Progenitor cell of endocrine pancreas (in vitro differentiated cells): ENCODE measurements at regions not wholly inside any gene's neighbourhood (a gene's known extent, or its start where the extent isn't known, plus 50 kb on each side); places are given as distances from the start of the nearest gene placed in this dataset.
"Not testable (repeated sequence)": the region's sequence is repeated elsewhere in the genome, so short reads cannot be mapped to it uniquely, and the experiment has no call there.

ENCODE experiments used
- DNase-seq: peaks from one replicate; pipeline ENCODE4 v3.0.0; 2021; ENCODE audit warnings: low spot score; ENCODE audit not compliant: unreplicated experiment
- H3K27ac Mint-ChIP-seq: 2 replicates; pipeline ENCODE4 v1.8.0; 2021; ENCODE audit warnings: mild to moderate bottlenecking, moderate library complexity, mixed read lengths
- H3K27me3 Mint-ChIP-seq: 2 replicates; pipeline ENCODE4 v1.8.0; 2021; ENCODE audit warnings: mixed read lengths
- H3K36me3 Mint-ChIP-seq: 2 replicates; pipeline ENCODE4 v1.8.0; 2022; ENCODE audit warnings: mixed read lengths; ENCODE audit not compliant: insufficient read depth
- H3K4me1 Mint-ChIP-seq: 2 replicates; pipeline ENCODE4 v1.8.0; 2021; ENCODE audit warnings: low read depth, mixed read lengths
- H3K4me3 Mint-ChIP-seq: 2 replicates; pipeline ENCODE4 v1.8.0; 2021; ENCODE audit warnings: low read depth, mild to moderate bottlenecking, moderate library complexity, mixed read lengths
- H3K9me3 Mint-ChIP-seq: 2 replicates; pipeline ENCODE4 v1.8.0; 2021; ENCODE audit warnings: low read depth, mixed read lengths
- TF ChIP-seq, protein P1 (sequence below): fragments of 200-600 bp; sonication (generic); IDR thresholded peaks from one replicate; pipeline ENCODE4 v1.5.0; 2021; ENCODE audit warnings: antibody characterized with exemption, mild to moderate bottlenecking; ENCODE audit not compliant: unreplicated experiment

- no peaks in the 10 kb centered on the region for H3K27me3 Mint-ChIP-seq
- H3K27ac Mint-ChIP-seq, result no peak overlapping the region
- H3K4me1 Mint-ChIP-seq, result peaks cover 68% of the 10 kb centered on the region
- H3K9me3 Mint-ChIP-seq, result no peaks in the 10 kb centered on the region
- no peak overlapping the region for H3K4me3 Mint-ChIP-seq
- DNase-seq, result no peak
- TF ChIP-seq, protein P1, sequence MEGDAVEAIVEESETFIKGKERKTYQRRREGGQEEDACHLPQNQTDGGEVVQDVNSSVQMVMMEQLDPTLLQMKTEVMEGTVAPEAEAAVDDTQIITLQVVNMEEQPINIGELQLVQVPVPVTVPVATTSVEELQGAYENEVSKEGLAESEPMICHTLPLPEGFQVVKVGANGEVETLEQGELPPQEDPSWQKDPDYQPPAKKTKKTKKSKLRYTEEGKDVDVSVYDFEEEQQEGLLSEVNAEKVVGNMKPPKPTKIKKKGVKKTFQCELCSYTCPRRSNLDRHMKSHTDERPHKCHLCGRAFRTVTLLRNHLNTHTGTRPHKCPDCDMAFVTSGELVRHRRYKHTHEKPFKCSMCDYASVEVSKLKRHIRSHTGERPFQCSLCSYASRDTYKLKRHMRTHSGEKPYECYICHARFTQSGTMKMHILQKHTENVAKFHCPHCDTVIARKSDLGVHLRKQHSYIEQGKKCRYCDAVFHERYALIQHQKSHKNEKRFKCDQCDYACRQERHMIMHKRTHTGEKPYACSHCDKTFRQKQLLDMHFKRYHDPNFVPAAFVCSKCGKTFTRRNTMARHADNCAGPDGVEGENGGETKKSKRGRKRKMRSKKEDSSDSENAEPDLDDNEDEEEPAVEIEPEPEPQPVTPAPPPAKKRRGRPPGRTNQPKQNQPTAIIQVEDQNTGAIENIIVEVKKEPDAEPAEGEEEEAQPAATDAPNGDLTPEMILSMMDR, result no peak
- H3K36me3 Mint-ChIP-seq, result no peaks in the 10 kb centered on the region
These were observed 87.0 kb upstream of the DST start for GRCh38 chr6:56729719-56730118.

GRCh38 chr6:56729166-56729565 lies 86.5 kb upstream of the DST start:
- H3K36me3 Mint-ChIP-seq, H3K9me3 Mint-ChIP-seq, DNase-seq, H3K27me3 Mint-ChIP-seq: not testable (repeated sequence)
- peak overlapping the region; percentile 83 for H3K27ac Mint-ChIP-seq
- peaks cover 74% of the 10 kb centered on the region for H3K4me1 Mint-ChIP-seq
- peak overlapping the region; percentile 12 for H3K4me3 Mint-ChIP-seq

DNA sequence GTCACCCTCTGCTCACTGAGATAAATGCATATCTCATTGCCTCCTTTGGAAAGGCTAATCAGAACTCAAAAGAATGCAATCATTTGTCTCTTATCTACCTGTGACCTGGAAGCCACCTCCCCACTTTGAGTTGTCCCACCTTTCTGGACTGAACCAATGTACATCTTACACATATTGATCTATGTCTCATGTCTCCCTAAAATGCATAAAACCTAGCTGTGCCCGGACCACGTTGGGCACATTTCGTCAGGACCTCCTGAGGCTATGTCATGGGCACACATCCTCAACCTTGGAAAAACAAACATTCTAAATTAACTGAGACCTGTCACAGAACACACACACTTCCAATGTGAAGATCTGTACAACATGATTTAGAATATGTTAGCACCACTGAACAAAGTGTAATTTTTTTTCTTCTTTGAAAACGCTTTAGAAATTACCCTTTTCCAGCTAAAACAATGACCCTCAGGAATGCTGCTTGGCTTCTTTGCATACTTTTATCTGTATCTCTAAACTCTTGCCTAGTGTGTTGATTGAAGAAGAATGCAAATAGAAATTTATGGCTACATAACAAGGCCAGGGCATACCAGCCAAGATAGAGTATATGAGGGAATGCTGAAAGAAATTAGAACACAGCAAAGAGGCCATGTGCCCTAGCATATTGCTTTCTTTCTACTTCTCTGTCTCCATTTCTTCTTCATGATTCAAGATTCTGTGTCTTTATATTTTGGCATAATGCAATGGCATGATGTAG lies 84.6 kb upstream of the DST start:
- Mint-ChIP-seq H3K27ac (peak overlapping the region; percentile 94), H3K27me3 (no peaks in the 10 kb centered on the region), H3K4me1 (peaks cover 68% of the 10 kb centered on the region), H3K36me3 (no peaks in the 10 kb centered on the region), H3K9me3 (no peaks in the 10 kb centered on the region), H3K4me3 (peak overlapping the region; percentile 41)
- TF ChIP-seq, protein P1, result no peak
- no peak for DNase-seq

GRCh38 chr6:56725254-56725653 lies 82.6 kb upstream of the DST start:
- Mint-ChIP-seq H3K4me1 (peaks cover 53% of the 10 kb centered on the region), H3K27me3 (no peaks in the 10 kb centered on the region), H3K4me3 (no peak overlapping the region), H3K9me3 (peaks cover 6% of the 10 kb centered on the region), H3K36me3 (peaks cover 8% of the 10 kb centered on the region), H3K27ac (peak overlapping the region; percentile 89)
- no peak for DNase-seq
- TF ChIP-seq, protein P1, result no peak

GRCh38 chr6:56724455-56724854 lies 81.8 kb upstream of the DST start:
- TF ChIP-seq, protein P1, result no peak
- Mint-ChIP-seq H3K27me3 (no peaks in the 10 kb centered on the region), H3K27ac (peak overlapping the region; percentile 67), H3K4me3 (no peak overlapping the region), H3K9me3 (peaks cover 7% of the 10 kb centered on the region), H3K4me1 (peaks cover 48% of the 10 kb centered on the region), H3K36me3 (peaks cover 12% of the 10 kb centered on the region)
- no peak for DNase-seq

DNA sequence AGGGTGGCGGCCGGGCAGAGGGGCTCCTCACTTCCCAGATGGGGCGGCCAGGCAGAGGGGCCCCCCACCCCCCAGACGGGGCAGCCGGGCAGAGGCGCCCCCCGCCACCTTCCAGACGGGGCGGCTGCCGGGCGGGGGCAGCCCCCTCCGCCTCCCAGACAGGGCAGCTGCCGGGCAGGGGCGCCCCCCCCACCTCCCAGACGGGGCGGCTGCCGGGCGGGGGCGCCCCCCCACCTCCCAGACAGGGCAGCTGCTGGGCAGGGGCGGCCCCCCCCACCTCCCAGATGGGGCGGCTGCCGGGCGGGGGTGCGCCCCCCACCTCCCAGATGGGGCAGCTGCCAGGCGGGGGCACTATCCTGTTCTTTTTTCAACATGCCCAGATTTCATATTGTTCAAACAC lies 78.2 kb upstream of the DST start:
- Mint-ChIP-seq H3K36me3 (peaks cover 23% of the 10 kb centered on the region), H3K9me3 (peaks cover 16% of the 10 kb centered on the region), H3K4me1 (peaks cover 28% of the 10 kb centered on the region), H3K27me3 (no peaks in the 10 kb centered on the region), H3K4me3 (no peak overlapping the region), H3K27ac (peak overlapping the region; percentile 73)
- DNase-seq, result no peak
- TF ChIP-seq, protein P1, result no peak

- peak overlapping the region; percentile 52 for H3K27ac Mint-ChIP-seq
These were observed 77.5 kb upstream of the DST start for GRCh38 chr6:56720202-56720601.

GRCh38 chr6:56719315-56720058 lies 76.8 kb upstream of the DST start:
- Mint-ChIP-seq H3K9me3 (peaks cover 16% of the 10 kb centered on the region), H3K36me3 (peaks cover 23% of the 10 kb centered on the region), H3K4me1 (peaks cover 28% of the 10 kb centered on the region)
- H3K4me3 Mint-ChIP-seq, H3K27ac Mint-ChIP-seq, H3K27me3 Mint-ChIP-seq, DNase-seq: not testable (repeated sequence)

More at GRCh38 chr6:56720202-56720601, 77.5 kb upstream of the DST start:
- Mint-ChIP-seq H3K36me3 (peaks cover 23% of the 10 kb centered on the region), H3K9me3 (peaks cover 16% of the 10 kb centered on the region), H3K4me1 (peaks cover 29% of the 10 kb centered on the region)
- H3K27me3 Mint-ChIP-seq, H3K4me3 Mint-ChIP-seq, DNase-seq: not testable (repeated sequence)
